Activated CD8-positive, alpha-beta memory T cell treated with anti-CD3 and anti-CD28 coated beads, Interleukin-2, amount 50 U/mL, for 4 hours (primary cell): ENCODE measurements at regions not wholly inside any gene's neighbourhood (a gene's known extent, or its start where the extent isn't known, plus 50 kb on each side); places are given as distances from the start of the nearest gene placed in this dataset.

ENCODE experiments used
- DNase-seq: peaks from one replicate; pipeline ENCODE4 v3.0.0-alpha.2; 2020

GRCh38 chr15:94777037-94777436, 545.7 kb downstream of the MCTP2 start:
- no peak for DNase-seq

GRCh38 chr15:94778840-94779239, 547.5 kb downstream of the MCTP2 start:
- DNase-seq: no peak

- DNase-seq: no peak
These were observed 548.8 kb downstream of the MCTP2 start for GRCh38 chr15:94780166-94780565.

- DNase-seq: no peak
These were observed 553.7 kb downstream of the MCTP2 start for GRCh38 chr15:94785091-94785490.

- DNase-seq: no peak
These were observed 559.6 kb downstream of the MCTP2 start for GRCh38 chr15:94791008-94791407.

GRCh38 chr15:94791510-94791909, 560.1 kb downstream of the MCTP2 start:
- no peak for DNase-seq

GRCh38 chr15:94792196-94792595, 560.8 kb downstream of the MCTP2 start:
- no peak for DNase-seq

- no peak for DNase-seq
These were observed 561.8 kb downstream of the MCTP2 start for GRCh38 chr15:94793207-94793606.

- no peak for DNase-seq
These were observed 562.3 kb downstream of the MCTP2 start for GRCh38 chr15:94793641-94794040.

GRCh38 chr15:94804613-94805012, 573.3 kb downstream of the MCTP2 start:
- no peak for DNase-seq

- DNase-seq: no peak
These were observed 583.9 kb downstream of the MCTP2 start for GRCh38 chr15:94815110-94815731.

GRCh38 chr15:94815914-94816313, 584.6 kb downstream of the MCTP2 start:
- no peak for DNase-seq

GRCh38 chr15:94829887-94830884, 598.8 kb downstream of the MCTP2 start:
- no peak for DNase-seq

- no peak for DNase-seq
These were observed 602.6 kb downstream of the MCTP2 start for GRCh38 chr15:94834000-94834399.

GRCh38 chr15:94834494-94834893, 603.1 kb downstream of the MCTP2 start:
- DNase-seq: no peak

- DNase-seq: no peak
These were observed 606.9 kb downstream of the MCTP2 start for GRCh38 chr15:94838281-94838680.

GRCh38 chr15:94840794-94841783, 609.7 kb downstream of the MCTP2 start:
- no peak for DNase-seq

- no peak for DNase-seq
These were observed 611.7 kb downstream of the MCTP2 start for GRCh38 chr15:94843060-94843459.

- no peak for DNase-seq
These were observed 612.8 kb downstream of the MCTP2 start for GRCh38 chr15:94844198-94844537.

- no peak for DNase-seq
These were observed 613.4 kb downstream of the MCTP2 start for GRCh38 chr15:94844538-94845389.

- DNase-seq: no peak
These were observed 614.0 kb downstream of the MCTP2 start for GRCh38 chr15:94845390-94845716.

GRCh38 chr15:94847325-94847724, 616.0 kb downstream of the MCTP2 start:
- DNase-seq: no peak
